ENCODE measurements at regions not wholly inside any gene's neighbourhood (a gene's known extent, or its start where the extent isn't known, plus 50 kb on each side); places are given as distances from the start of the nearest gene placed in this dataset.

GRCh38 chrX:80879143-80879542 lies 69.5 kb upstream of the BRWD3 start:
- TF ChIP-seq, protein P1, sequence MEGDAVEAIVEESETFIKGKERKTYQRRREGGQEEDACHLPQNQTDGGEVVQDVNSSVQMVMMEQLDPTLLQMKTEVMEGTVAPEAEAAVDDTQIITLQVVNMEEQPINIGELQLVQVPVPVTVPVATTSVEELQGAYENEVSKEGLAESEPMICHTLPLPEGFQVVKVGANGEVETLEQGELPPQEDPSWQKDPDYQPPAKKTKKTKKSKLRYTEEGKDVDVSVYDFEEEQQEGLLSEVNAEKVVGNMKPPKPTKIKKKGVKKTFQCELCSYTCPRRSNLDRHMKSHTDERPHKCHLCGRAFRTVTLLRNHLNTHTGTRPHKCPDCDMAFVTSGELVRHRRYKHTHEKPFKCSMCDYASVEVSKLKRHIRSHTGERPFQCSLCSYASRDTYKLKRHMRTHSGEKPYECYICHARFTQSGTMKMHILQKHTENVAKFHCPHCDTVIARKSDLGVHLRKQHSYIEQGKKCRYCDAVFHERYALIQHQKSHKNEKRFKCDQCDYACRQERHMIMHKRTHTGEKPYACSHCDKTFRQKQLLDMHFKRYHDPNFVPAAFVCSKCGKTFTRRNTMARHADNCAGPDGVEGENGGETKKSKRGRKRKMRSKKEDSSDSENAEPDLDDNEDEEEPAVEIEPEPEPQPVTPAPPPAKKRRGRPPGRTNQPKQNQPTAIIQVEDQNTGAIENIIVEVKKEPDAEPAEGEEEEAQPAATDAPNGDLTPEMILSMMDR (conservative IDR thresholded peaks at IDR 0.05; ENCODE audit: low read depth, low read length): no peak
- TF ChIP-seq EZH2 (IDR thresholded peaks at IDR 0.05; ENCODE audit: borderline replicate concordance, low read depth, low read length, poor library complexity, severe bottlenecking): no peak
